OCI-LY1 (cell line): ENCODE measurements at regions not wholly inside any gene's neighbourhood (a gene's known extent, or its start where the extent isn't known, plus 50 kb on each side); places are given as distances from the start of the nearest gene placed in this dataset.

ENCODE experiments used
- CTCF ChIP-seq: fragments of 200-600 bp; sonication (generic), shearing (Covaris generic); IDR thresholded peaks from 2 replicates; pipeline ENCODE4 v1.5.1; 2017; ENCODE audit warnings: mild to moderate bottlenecking, antibody characterized with exemption, low read length, moderate library complexity, mixed read lengths
- EZH2 ChIP-seq: fragments of 200-600 bp; sonication (generic), shearing (Covaris generic); IDR thresholded peaks from 2 replicates; pipeline ENCODE4 v1.8.0; 2017; ENCODE audit warnings: borderline replicate concordance, mixed run types, mild to moderate bottlenecking, antibody characterized with exemption, low read length, moderate library complexity, mixed read lengths

- TF ChIP-seq CTCF (no peak), EZH2 (no peak)
Observed at GRCh38 chr5:68129364-68129763, 86.2 kb upstream of the PIK3R1 start.
